ENCODE measurements at regions not wholly inside any gene's neighbourhood (a gene's known extent, or its start where the extent isn't known, plus 50 kb on each side); places are given as distances from the start of the nearest gene placed in this dataset.

- DNase-seq (ENCODE audit: low read depth): no peak
Measured at GRCh38 chr3:95356764-95357501, 1294.1 kb downstream of the NSUN3 start.

GRCh38 chr3:95387242-95388021, 1324.6 kb downstream of the NSUN3 start:
- no peak for DNase-seq (ENCODE audit: low read depth)

- no peak for DNase-seq (ENCODE audit: low read depth)
Measured at GRCh38 chr3:95389725-95390313, 1327.0 kb downstream of the NSUN3 start.

GRCh38 chr3:95394286-95394685, 1331.4 kb downstream of the NSUN3 start:
- no peak for DNase-seq (ENCODE audit: low read depth)

- no peak for DNase-seq (ENCODE audit: low read depth)
Measured at GRCh38 chr3:95399585-95399984, 1336.7 kb downstream of the NSUN3 start.

- no peak for DNase-seq (ENCODE audit: low read depth)
Measured at GRCh38 chr3:95401693-95402092, 1338.8 kb downstream of the NSUN3 start.

- no peak for DNase-seq (ENCODE audit: low read depth)
Measured at GRCh38 chr3:95407709-95408463, 1345.0 kb downstream of the NSUN3 start.

GRCh38 chr3:95408464-95408862, 1345.6 kb downstream of the NSUN3 start:
- no peak for DNase-seq (ENCODE audit: low read depth)

GRCh38 chr3:95418251-95418650, 1355.4 kb downstream of the NSUN3 start:
- no peak for DNase-seq (ENCODE audit: low read depth)

- no peak for DNase-seq (ENCODE audit: low read depth)
Measured at GRCh38 chr3:95424279-95424678, 1361.4 kb downstream of the NSUN3 start.

GRCh38 chr3:95434491-95434890, 1371.6 kb downstream of the NSUN3 start:
- no peak for DNase-seq (ENCODE audit: low read depth)

- no peak for DNase-seq (ENCODE audit: low read depth)
Measured at GRCh38 chr3:95437409-95437808, 1374.5 kb downstream of the NSUN3 start.

- no peak for DNase-seq (ENCODE audit: low read depth)
Measured at GRCh38 chr3:95438274-95438673, 1375.4 kb downstream of the NSUN3 start.

GRCh38 chr3:95442766-95443165, 1371.6 kb upstream of the EPHA6 start:
- DNase-seq (ENCODE audit: low read depth): no peak

- no peak for DNase-seq (ENCODE audit: low read depth)
Measured at GRCh38 chr3:95449841-95450240, 1364.6 kb upstream of the EPHA6 start.

GRCh38 chr3:95453242-95453641, 1361.2 kb upstream of the EPHA6 start:
- no peak for DNase-seq (ENCODE audit: low read depth)

- no peak for DNase-seq (ENCODE audit: low read depth)
Measured at GRCh38 chr3:95456835-95457234, 1357.6 kb upstream of the EPHA6 start.

GRCh38 chr3:95459706-95460105, 1354.7 kb upstream of the EPHA6 start:
- no peak for DNase-seq (ENCODE audit: low read depth)

GRCh38 chr3:95460274-95460673, 1354.1 kb upstream of the EPHA6 start:
- DNase-seq (ENCODE audit: low read depth): no peak

- no peak for DNase-seq (ENCODE audit: low read depth)
Measured at GRCh38 chr3:95462161-95462560, 1352.2 kb upstream of the EPHA6 start.

- no peak for DNase-seq (ENCODE audit: low read depth)
Measured at GRCh38 chr3:95464346-95464745, 1350.0 kb upstream of the EPHA6 start.

- DNase-seq (ENCODE audit: low read depth): no peak
Measured at GRCh38 chr3:95468331-95468730, 1346.1 kb upstream of the EPHA6 start.
